ENCODE measurements at regions not wholly inside any gene's neighbourhood (a gene's known extent, or its start where the extent isn't known, plus 50 kb on each side); places are given as distances from the start of the nearest gene placed in this dataset.

DNA sequence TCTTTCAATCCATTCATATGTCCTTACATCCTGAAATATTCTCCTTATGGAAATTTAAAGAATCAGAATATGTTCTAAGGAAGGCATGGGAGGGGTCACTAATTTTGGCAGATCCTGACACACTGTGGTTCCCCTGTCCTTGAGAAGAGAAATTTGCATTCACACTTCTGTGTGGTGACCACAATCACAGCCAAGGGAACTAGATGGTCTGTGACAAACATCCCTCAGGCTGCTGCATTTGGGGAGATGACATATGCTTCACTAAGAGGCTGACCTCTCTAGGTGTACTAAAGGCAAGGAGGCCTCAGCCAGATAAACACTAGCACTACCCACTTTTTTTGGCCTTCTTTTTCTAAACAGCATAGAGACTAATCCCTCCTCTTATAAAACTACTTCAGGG is 129.6 kb downstream of the MREG start (continued):
- peak; percentile 83 for TF ChIP-seq RUNX3 (IDR thresholded peaks at IDR 0.05; ENCODE audit: low read length)
- TF ChIP-seq IKZF1 (conservative IDR thresholded peaks at IDR 0.05) = peak; percentile 85
- TF ChIP-seq HSF1 (IDR thresholded peaks at IDR 0.05; ENCODE audit: low read depth, low read length) = no peak
- TF ChIP-seq NR2C1 (IDR thresholded peaks at IDR 0.05) = no peak
- TF ChIP-seq ZBTB33 (IDR thresholded peaks at IDR 0.05) = no peak
- TF ChIP-seq EED (IDR thresholded peaks at IDR 0.05; ENCODE audit: low read depth) = peak; percentile 36; the same call in 1 of the 2 replicates
- TF ChIP-seq ESRRA (IDR thresholded peaks at IDR 0.05; ENCODE audit: low read length) = no peak
- no peak for TF ChIP-seq CEBPB (IDR thresholded peaks at IDR 0.05; ENCODE audit: borderline replicate concordance in 1 of 2, low read depth in 2 of 2, low read length in 2 of 2)
- TF ChIP-seq CTCF (IDR thresholded peaks at IDR 0.05 in 2 of 3, conservative IDR thresholded peaks at IDR 0.05 in 1 of 3; ENCODE audit: control insufficient read depth in 2 of 3, extremely low read depth in 1 of 3, insufficient read depth in 1 of 3, low read depth in 3 of 3, low read length in 3 of 3) = no peak
- no peak for TF ChIP-seq MAX (IDR thresholded peaks at IDR 0.05; ENCODE audit: low read depth, low read length)
- TF ChIP-seq NRF1 (conservative IDR thresholded peaks at IDR 0.05; ENCODE audit: low read depth, low read length) = no peak
- no peak for TF ChIP-seq YBX1 (IDR thresholded peaks at IDR 0.05)
- TF ChIP-seq SP1 (IDR thresholded peaks at IDR 0.05; ENCODE audit: low read depth, low read length) = no peak
- no peak for TF ChIP-seq POLR2AphosphoS5 (IDR thresholded peaks at IDR 0.05; ENCODE audit: low read length)
- TF ChIP-seq ATF7 (IDR thresholded peaks at IDR 0.05; ENCODE audit: low read depth) = peak; percentile 78
- no peak for TF ChIP-seq REST (IDR thresholded peaks at IDR 0.05; ENCODE audit: low read depth, low read length)
- TF ChIP-seq ZNF207 (IDR thresholded peaks at IDR 0.05; ENCODE audit: borderline replicate concordance) = no peak
- TF ChIP-seq IRF4 (IDR thresholded peaks at IDR 0.05; ENCODE audit: low read depth, low read length) = no peak
- TF ChIP-seq CHD1 (IDR thresholded peaks at IDR 0.05; ENCODE audit: low read depth, low read length) = no peak
